Pulmonary artery endothelial cell (primary cell): ENCODE measurements at regions not wholly inside any gene's neighbourhood (a gene's known extent, or its start where the extent isn't known, plus 50 kb on each side); places are given as distances from the start of the nearest gene placed in this dataset.
"Not testable (repeated sequence)": the region's sequence is repeated elsewhere in the genome, so short reads cannot be mapped to it uniquely, and the experiment has no call there.

Source experiments
- DNase-seq: peaks from one replicate; pipeline ENCODE4 v3.0.0-alpha.2; 2011; ENCODE audit warnings: low read depth, low spot score

DNA sequence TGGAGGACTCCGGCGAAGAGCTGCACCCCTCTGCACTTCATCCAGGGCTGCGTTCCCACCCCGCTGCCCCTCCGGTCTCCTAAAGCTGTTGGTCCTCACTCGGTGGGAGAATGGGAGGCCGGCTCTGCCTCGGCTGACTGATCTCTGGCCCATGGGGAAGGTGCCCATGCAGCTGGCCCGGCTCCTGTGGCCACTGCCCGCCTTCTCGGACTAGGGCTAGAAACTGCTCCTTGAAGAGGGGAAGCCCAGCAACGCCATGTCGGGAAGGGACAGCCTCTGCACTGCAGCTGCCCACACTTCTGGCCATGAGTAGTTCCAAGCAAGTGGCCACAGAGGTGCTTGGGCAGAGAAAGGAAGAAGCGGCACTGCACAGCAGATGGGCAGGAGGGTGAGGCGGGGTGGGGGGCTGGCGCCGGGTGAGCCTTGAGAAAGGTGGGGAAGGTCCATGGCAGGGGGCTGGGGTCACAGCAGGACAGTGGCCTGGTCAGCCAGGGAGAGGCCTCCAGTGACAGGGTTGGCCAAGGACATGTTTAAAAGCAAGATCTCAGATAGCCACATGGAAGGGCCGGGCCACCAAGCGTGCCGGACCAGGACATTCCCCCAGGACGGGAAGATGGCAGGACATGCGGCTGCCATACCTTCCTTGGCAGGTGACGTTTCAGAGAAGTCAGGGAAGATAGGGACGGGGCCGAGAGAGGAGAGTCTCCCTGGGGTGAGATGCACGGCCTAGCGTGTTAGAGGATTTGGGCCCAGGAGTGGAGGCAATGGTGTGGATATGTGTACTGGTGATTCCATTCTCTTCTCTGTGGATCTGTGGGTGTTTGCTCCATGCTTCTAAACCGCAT lies 158.8 kb upstream of the HDAC4 start:
- DNase-seq = no peak

DNA sequence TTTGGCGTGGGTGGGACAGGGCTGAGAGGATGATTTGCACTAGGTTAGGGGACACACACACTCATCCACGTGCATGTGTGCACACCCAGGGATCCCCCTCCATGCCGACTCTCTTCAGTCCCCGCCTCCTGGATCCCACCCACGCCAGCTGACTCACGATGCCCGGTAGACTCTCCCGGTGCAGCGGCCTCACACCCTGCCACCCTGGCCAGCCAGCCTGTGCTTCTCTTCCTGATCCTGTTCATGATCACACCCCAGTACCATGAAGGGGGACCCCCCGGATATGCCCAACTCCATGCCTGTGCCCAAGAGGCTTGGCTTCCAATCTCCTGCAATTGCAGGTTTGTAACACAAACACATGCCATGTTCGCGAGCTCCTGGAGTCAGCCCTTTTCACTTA lies 157.8 kb upstream of the HDAC4 start:
- DNase-seq = no peak

DNA sequence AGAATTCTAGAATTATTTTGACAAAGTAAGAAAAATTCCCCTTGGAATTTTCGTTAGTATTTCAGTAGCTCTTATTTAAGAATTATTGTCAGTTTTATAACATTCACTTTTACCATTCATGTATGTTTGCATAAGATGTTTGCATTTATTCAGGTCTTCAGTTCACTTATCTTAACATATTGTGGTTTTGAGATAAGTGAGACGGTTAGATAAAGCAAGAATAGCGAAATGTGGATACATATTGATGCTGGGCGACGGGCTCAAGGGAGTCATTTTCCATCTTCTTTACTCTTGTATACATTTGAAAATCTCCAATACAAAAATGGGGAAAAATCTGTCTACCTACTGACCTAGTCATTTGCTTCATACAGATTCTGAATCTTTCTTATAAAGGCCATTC lies 156.7 kb upstream of the HDAC4 start:
- no peak for DNase-seq

DNA sequence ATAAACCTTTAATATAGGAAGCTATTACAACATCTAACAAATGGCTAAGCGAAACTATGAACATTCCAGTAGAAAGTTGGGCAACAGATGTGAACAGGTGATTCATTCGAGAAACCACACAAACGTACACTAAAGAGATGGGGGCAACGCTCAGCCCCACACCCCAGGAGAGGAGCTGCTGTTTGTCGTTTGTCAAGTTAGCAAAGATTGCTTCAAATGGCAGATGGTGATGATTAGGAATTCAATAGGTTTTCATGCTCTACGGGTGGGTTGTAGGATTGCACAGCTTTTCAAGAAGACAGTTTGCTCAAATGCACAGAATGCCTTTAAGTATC lies 154.7 kb upstream of the HDAC4 start:
- DNase-seq = no peak

DNA sequence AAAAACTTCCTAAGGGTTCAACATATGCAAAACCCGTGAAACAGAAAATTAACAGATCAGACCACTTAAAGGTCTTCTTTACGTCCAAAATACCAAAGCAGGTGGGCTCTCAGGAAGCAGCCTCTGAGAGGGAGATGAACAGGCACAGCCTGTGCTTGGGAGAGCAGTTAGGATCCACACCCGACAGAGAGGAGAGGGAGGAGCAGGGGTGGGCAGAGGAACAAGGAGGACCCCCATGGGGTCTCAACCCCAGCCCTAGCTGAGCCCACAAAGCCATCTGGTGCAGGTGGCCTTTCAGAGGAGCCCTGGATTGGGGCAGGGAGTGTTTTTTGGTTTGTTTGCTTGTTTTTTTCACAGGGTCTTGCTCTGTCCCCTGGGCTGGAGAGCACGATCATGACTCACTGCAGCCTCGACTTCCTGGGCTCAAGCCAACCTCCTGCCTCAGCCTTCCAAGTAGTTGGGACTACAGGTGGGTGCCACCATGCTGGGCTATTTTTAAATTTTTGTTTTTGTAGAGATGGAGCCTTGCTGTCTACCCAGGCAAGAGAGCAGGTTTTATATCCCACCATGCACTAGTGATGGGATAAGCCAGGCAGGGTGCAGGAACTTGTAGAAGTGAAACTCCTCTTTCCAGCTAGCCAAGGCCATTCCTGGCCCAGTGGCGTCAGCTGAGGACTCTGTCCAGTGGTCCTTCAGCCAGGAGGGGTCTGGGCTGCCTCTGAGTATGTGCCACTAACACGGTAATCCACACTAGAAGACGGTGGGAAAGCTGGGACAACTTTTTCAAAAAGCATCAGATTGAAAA lies 154.1 kb upstream of the HDAC4 start:
- no peak for DNase-seq

DNA sequence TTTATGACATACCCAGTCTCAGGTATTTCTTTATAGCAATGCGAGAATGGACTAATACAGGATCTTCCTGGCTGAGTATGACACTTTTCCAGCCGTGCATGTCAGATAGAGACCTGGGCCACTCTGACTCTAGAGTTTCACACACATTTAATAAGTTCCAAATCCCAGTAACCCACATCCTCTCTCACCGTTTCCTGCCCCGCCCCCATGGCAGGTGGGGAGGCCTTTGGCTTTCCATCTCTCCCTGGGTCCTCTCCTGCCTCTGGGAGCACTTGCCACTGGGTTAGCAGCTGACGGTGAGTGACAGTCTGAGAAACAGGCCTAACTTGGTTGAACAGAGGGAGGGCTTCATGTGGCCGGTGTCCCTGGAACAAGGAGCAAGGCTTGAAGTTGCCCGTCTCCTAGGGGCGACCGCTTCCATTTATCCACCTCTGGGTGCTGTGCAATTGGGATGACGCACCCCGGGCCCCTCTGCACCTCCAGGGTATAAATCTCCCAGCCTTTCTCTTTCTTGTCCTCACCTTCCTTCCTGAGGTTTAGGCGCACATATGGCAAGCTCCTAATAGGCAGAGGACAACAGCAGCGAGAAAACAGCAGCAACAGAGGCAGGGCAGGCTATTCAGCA lies 152.7 kb upstream of the HDAC4 start:
- DNase-seq = no peak

DNA sequence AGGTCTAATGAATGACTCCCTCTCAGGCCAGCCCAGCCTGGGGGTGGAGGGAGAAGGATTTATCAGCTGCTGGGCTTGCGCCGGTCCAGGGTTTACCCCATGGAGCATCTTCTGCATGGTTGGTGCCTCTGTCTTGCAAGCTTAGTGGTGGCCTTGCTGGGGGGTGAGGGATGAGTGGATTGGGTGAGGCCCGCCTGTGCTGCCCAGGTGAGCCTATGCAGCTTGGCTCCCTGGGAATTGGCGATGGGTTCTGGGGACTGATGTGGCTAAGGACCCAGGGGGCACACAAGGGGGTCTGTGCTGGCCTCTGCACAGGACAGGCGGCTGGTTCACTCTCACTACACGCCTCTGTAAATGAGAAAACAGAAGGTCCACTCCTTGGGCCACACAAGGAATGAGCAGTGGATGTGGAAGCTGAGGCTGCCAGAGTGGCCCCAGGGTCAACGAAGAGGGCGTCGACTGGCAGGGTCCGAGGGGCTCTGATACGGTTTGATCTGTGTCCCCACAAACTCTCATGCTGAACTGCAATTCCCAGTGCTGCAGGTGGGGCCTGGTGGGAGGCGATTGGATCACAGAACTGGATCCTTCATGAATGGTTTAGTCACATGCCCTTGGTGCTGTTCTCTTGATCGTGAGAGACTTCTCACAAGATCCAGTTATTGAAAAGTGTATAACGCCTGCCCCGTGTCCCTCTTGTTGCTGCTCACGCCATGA lies 151.6 kb upstream of the HDAC4 start:
- no peak for DNase-seq

DNA sequence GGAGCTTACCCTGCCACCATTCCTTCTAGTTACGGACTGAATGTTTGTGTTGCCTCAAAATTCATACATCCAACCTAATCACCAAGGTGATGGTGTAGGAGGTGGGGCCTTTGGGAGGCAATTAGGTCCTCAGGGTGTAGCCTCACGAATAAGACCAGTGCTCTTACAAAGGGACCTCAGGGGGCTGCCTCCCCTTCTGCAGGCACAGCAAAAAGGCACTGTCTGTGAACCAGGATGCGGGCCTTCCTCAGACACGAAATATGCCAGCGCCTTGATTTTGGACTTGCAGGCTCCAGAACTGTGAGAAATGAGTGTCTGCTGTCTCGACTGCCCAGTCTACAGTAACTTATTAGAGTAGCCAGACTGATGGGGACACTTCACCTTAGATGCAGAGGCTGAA lies 150.4 kb upstream of the HDAC4 start:
- DNase-seq = no peak

DNA sequence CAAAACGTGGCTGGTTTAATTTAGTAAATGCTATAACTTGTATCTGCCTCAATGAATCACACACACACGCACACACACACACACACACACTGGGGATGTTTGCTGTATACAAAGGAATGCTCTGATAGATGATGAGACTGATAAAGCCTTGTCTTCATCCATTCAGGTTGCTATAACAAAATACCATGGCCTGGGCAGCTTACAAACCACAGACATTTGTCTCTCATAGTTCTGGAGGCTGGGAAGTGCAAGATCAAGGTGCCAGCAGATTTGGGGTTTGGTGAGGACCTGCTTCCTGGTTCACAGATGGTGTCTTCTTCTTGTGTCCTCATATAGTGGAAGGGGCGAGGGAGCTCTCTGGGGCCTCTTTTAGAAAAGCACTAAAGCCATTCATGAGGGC lies 149.5 kb upstream of the HDAC4 start:
- no peak for DNase-seq

DNA sequence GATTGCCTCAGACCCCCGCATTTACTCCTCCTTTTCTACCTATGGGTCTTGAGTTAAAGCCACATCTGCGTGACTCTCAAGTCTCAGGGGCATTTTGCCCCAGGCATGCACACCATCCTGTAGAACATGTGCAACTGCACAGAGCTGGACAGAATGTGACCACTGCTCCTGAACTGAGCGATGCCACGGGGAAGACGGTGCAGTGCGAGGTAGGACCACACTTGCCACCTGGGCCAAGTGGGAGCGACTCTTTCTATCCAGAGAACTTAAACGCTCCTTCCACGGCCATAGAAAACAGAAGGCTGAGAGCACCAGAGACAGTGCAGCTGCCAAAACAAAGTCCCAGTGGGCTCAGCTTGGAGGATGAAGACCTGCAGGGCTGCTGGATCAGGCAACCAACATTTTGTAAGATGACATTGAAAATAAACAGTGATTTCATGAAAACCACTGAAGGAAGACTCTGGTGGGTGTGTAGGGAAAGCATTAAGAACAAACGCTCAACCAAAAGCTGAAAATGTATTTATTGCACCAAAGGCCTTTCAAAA lies 149.0 kb upstream of the HDAC4 start:
- DNase-seq = no peak

DNA sequence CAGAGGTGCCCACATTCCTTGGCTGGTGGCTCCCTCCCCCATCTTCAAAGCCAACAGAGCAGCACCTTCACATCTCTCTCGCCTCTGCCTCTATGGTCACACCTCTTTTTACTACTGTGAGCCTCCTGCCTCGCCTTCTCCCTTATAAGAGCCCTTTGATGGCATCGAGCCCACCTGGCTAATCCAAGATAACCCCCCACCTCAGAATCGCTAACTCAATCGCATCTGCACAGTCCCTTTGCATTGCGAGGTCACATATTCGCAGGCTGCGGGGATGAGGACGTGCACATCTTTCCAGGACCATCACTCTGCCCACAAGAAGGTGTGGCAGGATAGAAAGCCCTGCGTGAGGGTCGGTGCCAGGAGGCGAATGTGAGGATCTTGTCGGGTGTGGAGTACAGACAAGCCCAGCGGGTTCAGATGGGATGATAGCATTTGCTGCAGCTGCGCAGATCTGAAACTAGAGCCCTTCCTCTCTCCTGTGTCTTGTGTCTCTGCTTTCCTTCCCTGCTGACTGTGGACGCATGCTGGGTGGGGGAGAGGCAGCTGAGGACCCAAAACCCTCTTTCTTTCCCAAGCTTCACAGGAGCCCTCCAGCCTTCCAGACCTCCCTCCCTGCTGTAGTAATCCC lies 148.3 kb upstream of the HDAC4 start:
- DNase-seq = no peak

DNA sequence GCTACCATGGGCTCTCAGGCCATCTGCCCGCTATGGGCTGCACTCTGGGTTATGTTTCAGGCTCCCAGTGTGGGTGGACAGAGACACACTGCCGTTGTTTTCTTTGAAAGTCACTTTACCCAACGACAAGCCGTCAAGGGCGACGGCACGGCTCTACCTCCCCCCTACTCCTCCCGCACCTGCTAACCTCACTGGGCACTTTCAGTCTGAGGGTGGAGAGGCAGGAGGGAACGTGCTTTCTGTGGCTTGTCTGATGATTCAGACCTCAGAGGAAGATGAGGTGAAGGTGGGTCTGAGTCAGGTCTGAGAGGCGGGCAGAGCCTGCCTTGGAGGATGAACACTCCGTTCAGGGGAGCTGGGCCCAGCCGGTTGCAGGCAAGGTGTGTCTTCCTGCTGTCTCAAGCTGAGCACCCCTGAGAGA lies 147.6 kb upstream of the HDAC4 start:
- DNase-seq = no peak

DNA sequence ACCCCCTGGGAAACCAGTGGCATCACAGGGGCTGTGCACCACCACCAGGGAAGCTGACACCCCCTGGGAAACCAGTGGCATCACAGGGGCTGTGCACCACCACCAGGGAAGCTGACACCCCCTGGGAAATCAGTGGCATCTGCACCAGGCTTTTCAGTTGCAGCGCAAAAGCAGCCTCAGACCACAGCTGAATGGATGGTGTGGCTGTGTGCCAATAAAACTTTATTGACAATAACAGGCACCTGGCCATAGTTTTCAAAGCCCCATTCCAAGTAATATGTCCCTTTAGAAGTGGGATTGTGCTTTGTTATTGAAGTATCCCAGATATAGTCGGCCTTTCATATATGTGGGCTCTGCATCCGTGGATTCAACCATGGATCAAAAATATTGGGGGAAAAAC lies 146.3 kb upstream of the HDAC4 start:
- not testable (repeated sequence) for DNase-seq

DNA sequence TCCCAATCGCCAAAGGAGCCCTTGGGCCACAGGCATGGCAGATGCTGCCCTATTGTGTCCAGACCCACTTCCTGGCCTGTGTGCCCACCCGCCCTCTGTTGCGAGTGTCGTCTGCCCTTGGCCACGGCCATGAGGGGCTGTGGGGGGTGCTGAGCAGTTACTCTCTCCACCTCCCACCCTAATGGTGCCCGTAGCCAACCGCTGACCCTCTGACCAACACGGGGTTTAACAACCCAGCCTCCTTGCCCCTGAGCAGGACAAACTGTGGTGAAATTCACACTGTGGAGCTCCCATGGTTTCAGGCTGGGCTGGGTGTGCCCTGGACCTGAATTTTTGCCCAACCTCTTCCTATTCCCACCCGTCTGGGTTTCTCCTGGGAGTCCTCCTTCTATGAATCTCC lies 145.7 kb upstream of the HDAC4 start:
- DNase-seq = no peak

DNA sequence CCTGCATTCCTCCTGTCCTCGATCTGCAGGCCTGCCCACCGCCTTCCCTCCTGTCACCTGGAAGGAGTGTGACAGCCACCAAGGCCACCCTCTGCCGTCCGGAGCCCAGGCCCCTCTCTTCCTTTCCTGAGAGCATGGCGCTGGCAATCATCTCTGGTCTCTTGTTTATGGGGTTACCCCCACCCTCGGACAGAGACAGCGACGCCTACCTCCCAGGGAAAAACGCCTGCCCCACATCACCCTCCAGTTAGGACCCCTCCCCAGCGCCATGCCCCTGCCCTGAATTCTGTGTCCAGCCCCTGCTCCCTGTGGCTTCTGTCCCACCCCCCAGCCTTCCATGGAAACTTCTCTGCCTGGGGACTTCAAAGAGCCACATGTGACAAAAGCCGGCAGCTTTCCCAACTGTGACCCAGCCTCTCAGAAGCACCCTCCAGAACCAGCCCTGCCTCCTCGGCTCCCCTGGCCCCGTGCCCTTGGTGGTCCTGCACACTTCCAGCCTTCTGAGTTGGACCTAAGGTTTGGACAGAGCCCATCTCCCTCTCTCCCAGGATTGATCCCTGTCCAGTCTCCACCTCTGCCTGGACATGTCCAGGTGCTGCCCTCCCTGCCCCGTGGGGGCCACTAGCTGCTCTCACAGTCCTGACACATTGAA lies 145.0 kb upstream of the HDAC4 start:
- no peak for DNase-seq

DNA sequence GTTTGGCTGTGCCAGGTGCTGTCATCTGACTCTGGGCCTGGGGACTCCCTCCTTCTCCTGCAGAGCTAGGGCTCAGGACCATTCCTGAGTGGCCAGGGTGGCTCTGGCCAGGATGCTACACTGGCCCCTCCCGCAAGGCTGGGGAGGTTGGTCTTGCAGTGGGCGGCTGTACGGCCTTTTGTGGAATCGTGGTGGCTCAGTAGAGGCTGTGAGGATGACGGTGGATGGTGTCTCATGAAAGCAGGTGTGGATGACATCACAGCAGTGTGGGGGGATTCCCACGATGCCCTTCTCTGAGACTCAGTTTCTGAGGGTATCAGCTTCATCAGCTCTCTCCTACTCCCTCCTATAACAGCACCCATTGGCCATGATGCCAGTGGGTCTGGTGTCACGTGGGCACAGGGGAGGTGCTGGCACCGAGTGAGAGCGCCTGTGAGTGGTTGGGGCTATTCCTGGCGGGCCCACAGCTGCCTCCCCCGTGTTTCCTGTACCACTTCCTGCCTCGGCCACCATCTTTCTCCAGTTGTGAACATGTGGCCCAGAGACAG lies 144.2 kb upstream of the HDAC4 start:
- no peak for DNase-seq

DNA sequence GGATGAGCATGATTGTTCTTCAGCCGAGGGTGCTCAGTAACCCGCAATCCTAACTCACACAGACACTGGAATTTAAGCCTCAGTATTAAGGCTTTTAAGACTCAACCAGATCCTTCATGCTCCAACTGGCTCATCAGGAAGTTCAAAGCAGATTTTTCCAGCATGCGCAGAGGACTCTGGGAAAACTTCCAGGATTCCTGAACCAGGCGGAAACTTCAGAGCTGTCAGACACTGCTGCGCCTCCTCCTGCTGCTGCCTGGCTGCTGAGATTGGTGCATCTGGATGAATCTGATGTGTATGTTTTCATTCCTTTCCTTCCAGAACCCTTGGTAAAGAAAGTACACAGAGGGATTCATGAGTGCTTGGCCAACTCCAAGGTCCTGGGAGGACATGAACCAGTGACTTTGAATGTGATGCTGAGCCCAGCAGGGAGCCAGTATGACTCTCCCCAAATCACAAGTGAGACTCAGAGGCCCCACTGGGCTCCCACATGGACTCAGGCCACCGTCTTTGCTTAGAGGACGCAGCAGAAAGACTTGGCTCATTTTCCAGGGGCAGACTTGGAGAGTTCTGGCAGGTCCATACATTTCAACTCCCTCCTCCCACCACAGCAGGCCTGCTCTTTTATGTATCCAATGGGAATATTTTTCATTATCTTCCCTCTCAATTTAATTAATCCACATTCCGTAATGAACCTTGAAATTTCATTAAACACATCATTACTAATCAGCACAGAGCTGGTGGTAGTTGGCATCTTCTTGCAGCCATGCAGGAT lies 143.5 kb upstream of the HDAC4 start:
- DNase-seq = no peak

DNA sequence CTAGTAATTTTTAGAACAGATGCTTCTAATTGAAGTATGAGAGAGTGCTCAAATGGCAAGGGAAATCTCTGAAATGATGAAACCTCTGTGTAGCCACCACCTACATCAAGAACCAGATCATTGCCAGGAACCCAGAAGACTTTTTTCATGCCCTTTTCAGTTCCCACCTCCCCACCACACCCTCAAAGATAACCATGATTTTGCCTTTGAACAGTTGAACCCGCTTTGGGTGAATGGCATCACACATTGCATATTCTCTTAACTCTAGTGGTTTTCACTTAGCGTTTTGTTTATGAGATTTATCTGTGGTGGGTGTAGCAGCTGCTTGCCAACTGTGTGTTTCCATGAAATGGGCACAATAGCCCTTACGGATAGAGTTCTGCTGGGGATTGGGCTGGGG lies 142.9 kb upstream of the HDAC4 start:
- DNase-seq = no peak

DNA sequence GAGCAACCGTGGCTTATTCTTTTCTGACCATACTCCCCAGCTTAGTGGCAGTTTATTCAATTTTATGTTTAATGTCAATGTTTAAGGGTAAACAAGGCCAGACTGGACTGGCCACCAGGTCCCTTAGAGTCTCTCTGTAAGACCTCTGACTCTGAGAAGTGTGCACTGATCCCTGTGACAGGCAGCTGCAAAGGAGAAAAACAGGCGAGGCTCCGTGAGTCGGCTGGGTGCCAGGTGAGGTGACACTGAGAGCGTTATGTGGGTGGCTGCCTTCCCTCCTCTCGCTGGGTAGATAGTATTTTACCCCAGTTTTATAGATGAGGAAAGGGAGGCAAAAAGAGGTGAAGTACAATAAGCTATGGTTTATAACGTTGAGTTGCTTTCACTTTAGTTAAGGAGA lies 139.4 kb upstream of the HDAC4 start:
- no peak for DNase-seq

DNA sequence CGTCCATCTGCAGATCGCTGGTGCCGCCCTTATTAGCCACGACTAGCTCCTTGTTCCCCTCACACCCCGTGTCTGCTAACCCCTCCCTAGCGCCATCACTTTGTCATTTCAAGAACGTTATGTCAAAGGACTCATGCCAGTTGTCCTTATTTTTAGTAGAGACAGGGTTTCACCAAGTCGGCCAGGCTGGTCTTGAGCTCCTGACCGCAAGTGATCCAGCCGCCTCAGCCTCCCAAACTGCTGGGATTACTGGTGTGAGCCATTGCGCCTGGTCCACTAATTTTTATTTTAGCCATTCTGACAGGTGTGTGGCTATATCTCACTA lies 138.9 kb upstream of the HDAC4 start:
- no peak for DNase-seq
